Fibroblast of pulmonary artery (primary cell): ENCODE measurements at regions not wholly inside any gene's neighbourhood (a gene's known extent, or its start where the extent isn't known, plus 50 kb on each side); places are given as distances from the start of the nearest gene placed in this dataset.

Source experiments
- DNase-seq: peaks from one replicate; pipeline ENCODE4 v3.0.0-alpha.2; 2010; ENCODE audit warnings: low read depth
- H3K4me3 ChIP-seq: replicated peaks from 2 replicates; pipeline ENCODE4 v1.5.1; 2011; ENCODE audit warnings: low read depth, mild to moderate bottlenecking, control low read depth, low read length, moderate library complexity
- CTCF ChIP-seq: IDR thresholded peaks from 2 replicates; pipeline ENCODE4 v1.5.1; 2011; ENCODE audit warnings: mild to moderate bottlenecking, control low read depth, low read length, inconsistent platforms; ENCODE audit errors: missing control alignments

GRCh38 chr2:12034382-12034781, 287.9 kb downstream of the LPIN1 start:
- H3K4me3 ChIP-seq, result no peak overlapping the region
- TF ChIP-seq CTCF, result no peak
- no peak for DNase-seq

GRCh38 chr2:12035029-12035720, 288.7 kb downstream of the LPIN1 start:
- TF ChIP-seq CTCF, result no peak

GRCh38 chr2:12035956-12036639, 289.7 kb downstream of the LPIN1 start:
- H3K4me3 ChIP-seq, result no peak overlapping the region
- no peak for DNase-seq
- no peak for TF ChIP-seq CTCF

More at GRCh38 chr2:12035029-12035720, 288.7 kb downstream of the LPIN1 start:
- no peak for DNase-seq
- H3K4me3 ChIP-seq, result no peak overlapping the region

- no peak overlapping the region for H3K4me3 ChIP-seq
- TF ChIP-seq CTCF, result no peak
- DNase-seq, result no peak
Measured at GRCh38 chr2:12036640-12036983, 290.2 kb downstream of the LPIN1 start.

- no peak for DNase-seq
- TF ChIP-seq CTCF, result no peak
- H3K4me3 ChIP-seq, result no peak overlapping the region
Measured at GRCh38 chr2:12037301-12037700, 290.9 kb downstream of the LPIN1 start.

- no peak for DNase-seq
- H3K4me3 ChIP-seq, result no peak overlapping the region
- no peak for TF ChIP-seq CTCF
Measured at GRCh38 chr2:12041236-12041635, 294.8 kb downstream of the LPIN1 start.

- no peak for TF ChIP-seq CTCF
- no peak overlapping the region for H3K4me3 ChIP-seq
- no peak for DNase-seq
Measured at GRCh38 chr2:12043131-12043530, 296.7 kb downstream of the LPIN1 start.
